ENCODE measurements at regions not wholly inside any gene's neighbourhood (a gene's known extent, or its start where the extent isn't known, plus 50 kb on each side); places are given as distances from the start of the nearest gene placed in this dataset.

GRCh38 chr10:113263056-113263455, 289.8 kb upstream of the HABP2 start:
- no peaks in the 10 kb centered on the region for H3K9me3 ChIP-seq (ENCODE audit: insufficient read depth, low read length)
- no peaks in the 10 kb centered on the region for H3K36me3 ChIP-seq (replicated peaks; ENCODE audit: low read depth, low read length)
- no peaks in the 10 kb centered on the region for H3K79me2 ChIP-seq (ENCODE audit: low read length)
- no peak overlapping the region for H3K27ac ChIP-seq (ENCODE audit: low read length)
- no peak overlapping the region for H3K4me3 ChIP-seq (ENCODE audit: low read length)
- H3K27me3 ChIP-seq (ENCODE audit: low read depth, low read length), result no peaks in the 10 kb centered on the region
- no peak overlapping the region for H3K4me2 ChIP-seq (ENCODE audit: low read length)
- no peaks in the 10 kb centered on the region for H3K4me1 ChIP-seq (ENCODE audit: low read length)
- H4K20me1 ChIP-seq (ENCODE audit: insufficient read depth, low read length), result no peaks in the 10 kb centered on the region
- H3K9ac ChIP-seq (ENCODE audit: low read length), result no peak overlapping the region
- TF ChIP-seq EZH2phosphoT487 (IDR thresholded peaks at IDR 0.05; ENCODE audit: low read depth), result no peak
- no peak for TF ChIP-seq CTCF (IDR thresholded peaks at IDR 0.05; ENCODE audit: low read depth, low read length)
- H2AFZ ChIP-seq (ENCODE audit: low read depth, low read length), result no peak overlapping the region

- H3K4me3 ChIP-seq (ENCODE audit: low read length), result no peak overlapping the region
- H2AFZ ChIP-seq (ENCODE audit: low read depth, low read length), result no peak overlapping the region
- no peaks in the 10 kb centered on the region for H3K9me3 ChIP-seq (ENCODE audit: insufficient read depth, low read length)
- H3K27me3 ChIP-seq (ENCODE audit: low read depth, low read length), result no peaks in the 10 kb centered on the region
- H4K20me1 ChIP-seq (ENCODE audit: insufficient read depth, low read length), result no peaks in the 10 kb centered on the region
- H3K79me2 ChIP-seq (ENCODE audit: low read length), result no peaks in the 10 kb centered on the region
- H3K27ac ChIP-seq (ENCODE audit: low read length), result no peak overlapping the region
- H3K4me2 ChIP-seq (ENCODE audit: low read length), result no peak overlapping the region
- H3K4me1 ChIP-seq (ENCODE audit: low read length), result no peaks in the 10 kb centered on the region
- no peak for TF ChIP-seq EZH2phosphoT487 (IDR thresholded peaks at IDR 0.05; ENCODE audit: low read depth)
- no peak for TF ChIP-seq CTCF (IDR thresholded peaks at IDR 0.05; ENCODE audit: low read depth, low read length)
- H3K9ac ChIP-seq (ENCODE audit: low read length), result no peak overlapping the region
- H3K36me3 ChIP-seq (replicated peaks; ENCODE audit: low read depth, low read length), result no peaks in the 10 kb centered on the region
These were observed 288.3 kb upstream of the HABP2 start for GRCh38 chr10:113264333-113265131.

- Histone ChIP-seq H3K27me3 (ENCODE audit: low read depth, low read length) (no peaks in the 10 kb centered on the region), H4K20me1 (ENCODE audit: insufficient read depth, low read length) (no peaks in the 10 kb centered on the region), H3K4me3 (ENCODE audit: low read length) (no peak overlapping the region), H3K79me2 (ENCODE audit: low read length) (no peaks in the 10 kb centered on the region), H3K27ac (ENCODE audit: low read length) (no peak overlapping the region), H3K9me3 (ENCODE audit: insufficient read depth, low read length) (no peaks in the 10 kb centered on the region), H3K4me2 (ENCODE audit: low read length) (no peak overlapping the region), H3K9ac (ENCODE audit: low read length) (no peak overlapping the region), H3K36me3 (replicated peaks; ENCODE audit: low read depth, low read length) (no peaks in the 10 kb centered on the region), H2AFZ (ENCODE audit: low read depth, low read length) (no peak overlapping the region), H3K4me1 (ENCODE audit: low read length) (no peaks in the 10 kb centered on the region)
- TF ChIP-seq CTCF (IDR thresholded peaks at IDR 0.05; ENCODE audit: low read depth, low read length) (no peak), EZH2phosphoT487 (IDR thresholded peaks at IDR 0.05; ENCODE audit: low read depth) (no peak)
These were observed 286.7 kb upstream of the HABP2 start for GRCh38 chr10:113266147-113266546.

- Histone ChIP-seq H3K4me2 (ENCODE audit: low read length) (no peak overlapping the region), H3K4me3 (ENCODE audit: low read length) (no peak overlapping the region), H3K4me1 (ENCODE audit: low read length) (no peaks in the 10 kb centered on the region), H3K9me3 (ENCODE audit: insufficient read depth, low read length) (no peaks in the 10 kb centered on the region), H4K20me1 (ENCODE audit: insufficient read depth, low read length) (no peaks in the 10 kb centered on the region), H3K27me3 (ENCODE audit: low read depth, low read length) (no peaks in the 10 kb centered on the region), H2AFZ (ENCODE audit: low read depth, low read length) (no peak overlapping the region), H3K9ac (ENCODE audit: low read length) (no peak overlapping the region), H3K36me3 (replicated peaks; ENCODE audit: low read depth, low read length) (no peaks in the 10 kb centered on the region), H3K79me2 (ENCODE audit: low read length) (no peaks in the 10 kb centered on the region), H3K27ac (ENCODE audit: low read length) (no peak overlapping the region)
- TF ChIP-seq EZH2phosphoT487 (IDR thresholded peaks at IDR 0.05; ENCODE audit: low read depth), result no peak
- TF ChIP-seq CTCF (IDR thresholded peaks at IDR 0.05; ENCODE audit: low read depth, low read length), result no peak
These were observed 285.0 kb upstream of the HABP2 start for GRCh38 chr10:113267619-113268562.

Data from OCI-LY3 (cell line).